C4-2B (cell line): ENCODE measurements at regions not wholly inside any gene's neighbourhood (a gene's known extent, or its start where the extent isn't known, plus 50 kb on each side); places are given as distances from the start of the nearest gene placed in this dataset.

Experiments used
- ZFX ChIP-seq: fragments of 450-650 bp; IDR thresholded peaks from 2 replicates; pipeline ENCODE4 v1.6.1; 2017
- TF ChIP-seq, protein P1 (sequence below): fragments of 450-650 bp; conservative IDR thresholded peaks from 2 replicates; pipeline ENCODE4 v1.5.1; 2017; ENCODE audit warnings: mild to moderate bottlenecking

DNA sequence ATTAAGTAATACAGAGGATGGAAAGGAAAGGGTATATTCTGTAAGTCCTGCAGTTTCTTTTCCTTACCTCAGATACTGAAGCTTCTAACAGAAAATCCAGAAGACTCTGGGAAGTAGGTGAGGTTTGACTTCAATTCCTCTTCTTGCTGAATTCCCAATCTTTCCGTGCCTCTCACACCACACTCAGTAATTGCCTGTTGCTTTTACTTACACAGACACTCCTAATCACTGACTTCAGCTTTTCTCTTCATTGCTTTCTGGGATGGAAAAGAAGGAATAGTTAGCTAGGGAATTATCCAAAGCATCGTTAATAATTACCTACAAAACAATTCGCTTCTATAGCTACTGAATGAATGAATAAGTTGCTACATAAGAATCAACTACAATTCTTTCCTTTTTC is 163.6 kb downstream of the FBXO8 start:
- TF ChIP-seq, protein P1, sequence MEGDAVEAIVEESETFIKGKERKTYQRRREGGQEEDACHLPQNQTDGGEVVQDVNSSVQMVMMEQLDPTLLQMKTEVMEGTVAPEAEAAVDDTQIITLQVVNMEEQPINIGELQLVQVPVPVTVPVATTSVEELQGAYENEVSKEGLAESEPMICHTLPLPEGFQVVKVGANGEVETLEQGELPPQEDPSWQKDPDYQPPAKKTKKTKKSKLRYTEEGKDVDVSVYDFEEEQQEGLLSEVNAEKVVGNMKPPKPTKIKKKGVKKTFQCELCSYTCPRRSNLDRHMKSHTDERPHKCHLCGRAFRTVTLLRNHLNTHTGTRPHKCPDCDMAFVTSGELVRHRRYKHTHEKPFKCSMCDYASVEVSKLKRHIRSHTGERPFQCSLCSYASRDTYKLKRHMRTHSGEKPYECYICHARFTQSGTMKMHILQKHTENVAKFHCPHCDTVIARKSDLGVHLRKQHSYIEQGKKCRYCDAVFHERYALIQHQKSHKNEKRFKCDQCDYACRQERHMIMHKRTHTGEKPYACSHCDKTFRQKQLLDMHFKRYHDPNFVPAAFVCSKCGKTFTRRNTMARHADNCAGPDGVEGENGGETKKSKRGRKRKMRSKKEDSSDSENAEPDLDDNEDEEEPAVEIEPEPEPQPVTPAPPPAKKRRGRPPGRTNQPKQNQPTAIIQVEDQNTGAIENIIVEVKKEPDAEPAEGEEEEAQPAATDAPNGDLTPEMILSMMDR: no peak
- no peak for TF ChIP-seq ZFX
